ENCODE measurements at regions not wholly inside any gene's neighbourhood (a gene's known extent, or its start where the extent isn't known, plus 50 kb on each side); places are given as distances from the start of the nearest gene placed in this dataset.

DNA sequence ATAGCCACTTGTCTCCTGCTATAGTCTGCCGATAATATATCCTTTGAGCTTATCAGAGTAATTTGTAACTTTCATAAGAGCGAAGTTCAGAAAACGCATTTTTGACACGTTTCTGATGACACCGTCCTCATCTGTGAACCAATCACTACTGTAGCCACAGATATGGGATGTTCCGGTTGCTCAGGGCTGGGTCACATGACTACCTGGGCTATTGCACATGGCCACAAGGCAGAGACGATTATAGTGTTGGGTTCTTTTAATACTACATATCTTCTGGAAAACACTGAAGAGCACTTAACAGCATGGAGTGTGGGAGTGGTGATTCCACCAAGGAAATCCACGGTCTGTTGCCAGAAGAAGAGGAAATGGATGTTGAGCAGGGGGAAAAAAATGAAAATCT lies 115.0 kb upstream of the ADRA1B start:
- no peak for ATAC-seq
- CTCF ChIA-PET: no interaction called here

DNA sequence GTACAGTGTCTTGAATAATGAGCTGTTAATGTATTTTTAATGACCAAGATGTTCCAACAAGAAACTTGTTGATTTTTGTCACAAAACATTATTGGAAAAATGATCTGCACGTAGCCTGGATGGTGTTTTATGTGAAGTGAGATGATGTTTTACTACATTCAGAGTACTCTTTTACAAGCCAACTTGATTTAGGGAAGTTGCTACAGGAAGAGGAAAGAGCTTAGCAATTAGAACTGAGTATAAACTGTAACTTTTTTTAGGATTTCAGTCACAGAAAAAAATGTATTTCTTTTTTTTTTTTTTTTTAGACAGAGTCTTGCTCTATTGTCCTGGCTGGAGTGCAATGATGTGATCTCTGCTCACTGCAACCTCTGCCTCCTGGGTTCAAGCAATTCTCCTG lies 113.6 kb upstream of the ADRA1B start:
- no TSS peak for BruUV-seq (replicated peaks)
- H3K9me3 ChIP-seq (replicated peaks; ENCODE audit: control insufficient read depth, insufficient read depth, low read length): no peaks in the 10 kb centered on the region
- SMC1A ChIA-PET (ENCODE audit: uncharacterized antibody, unreplicated experiment): no interaction called here
- H3K4me1 ChIP-seq (ENCODE audit: control insufficient read depth, insufficient read depth, low read length): no peaks in the 10 kb centered on the region
- CTCF ChIA-PET: no interaction called here
- 0% methylated on average over 1 of the region's 1 CpG for WGBS (ENCODE audit: insufficient coverage, insufficient replicate concordance, low lambda C conversion rate, missing lambda C conversion rate)
- no peaks in the 10 kb centered on the region for H4K20me1 ChIP-seq (ENCODE audit: control insufficient read depth, insufficient read depth)
- DNase-seq (ENCODE audit: low read depth, low spot score) (no peak), ATAC-seq (no peak), FAIRE-seq (no peak)
- no peaks in the 10 kb centered on the region for H3K36me3 ChIP-seq (ENCODE audit: control insufficient read depth in 2 of 2, insufficient read depth in 2 of 2, low read length in 1 of 2)
- H2AFZ ChIP-seq (ENCODE audit: control insufficient read depth, low read depth, low read length): no peak overlapping the region
- POLR2A ChIA-PET: no interaction called here
- H3K27ac ChIP-seq (ENCODE audit: control insufficient read depth, insufficient read depth): no peak overlapping the region
- intact Hi-C loops (cut with micrococcal nuclease; ENCODE audit: unreplicated experiment): no loop called here
- H3K4me2 ChIP-seq (ENCODE audit: control insufficient read depth, insufficient read depth): no peak overlapping the region
- no peak overlapping the region for H3K4me3 ChIP-seq
- in situ Hi-C loops (cut with MboI): no loop called here
- H3K27me3 ChIP-seq (replicated peaks in 1 of 2; ENCODE audit: control insufficient read depth in 2 of 2, insufficient read depth in 2 of 2, low read length in 1 of 2): peaks cover 1 to 4% of the 10 kb centered on the region in 2 experiments; a peak in 1 of 4 replicates
- no peak overlapping the region for H3K9ac ChIP-seq (ENCODE audit: control insufficient read depth, insufficient read depth, low read length)
- RAD21 ChIA-PET (ENCODE audit: unreplicated experiment): no interaction called here
- H3K79me2 ChIP-seq (ENCODE audit: control insufficient read depth, insufficient read depth, low read length): no peaks in the 10 kb centered on the region
- TF ChIP-seq EP300 (IDR thresholded peaks at IDR 0.05; ENCODE audit: borderline replicate concordance in 1 of 2, control insufficient read depth in 1 of 2, low read depth in 2 of 2, low read length in 2 of 2) (no peak), GABPA (IDR thresholded peaks at IDR 0.05; ENCODE audit: low read depth) (no peak), LARP7 (IDR thresholded peaks at IDR 0.05) (no peak), IRF4 (IDR thresholded peaks at IDR 0.05; ENCODE audit: low read depth, low read length) (no peak), NR2C2 (IDR thresholded peaks at IDR 0.05; ENCODE audit: borderline replicate concordance, control insufficient read depth, insufficient read length, low read depth) (no peak), HDAC6 (IDR thresholded peaks at IDR 0.05; ENCODE audit: unreplicated experiment) (no peak)
- TF ChIP-seq, protein P1, sequence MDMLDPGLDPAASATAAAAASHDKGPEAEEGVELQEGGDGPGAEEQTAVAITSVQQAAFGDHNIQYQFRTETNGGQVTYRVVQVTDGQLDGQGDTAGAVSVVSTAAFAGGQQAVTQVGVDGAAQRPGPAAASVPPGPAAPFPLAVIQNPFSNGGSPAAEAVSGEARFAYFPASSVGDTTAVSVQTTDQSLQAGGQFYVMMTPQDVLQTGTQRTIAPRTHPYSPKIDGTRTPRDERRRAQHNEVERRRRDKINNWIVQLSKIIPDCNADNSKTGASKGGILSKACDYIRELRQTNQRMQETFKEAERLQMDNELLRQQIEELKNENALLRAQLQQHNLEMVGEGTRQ (IDR thresholded peaks at IDR 0.05; ENCODE audit: borderline replicate concordance, low read depth, low read length): no peak
- TF ChIP-seq, protein P2, sequence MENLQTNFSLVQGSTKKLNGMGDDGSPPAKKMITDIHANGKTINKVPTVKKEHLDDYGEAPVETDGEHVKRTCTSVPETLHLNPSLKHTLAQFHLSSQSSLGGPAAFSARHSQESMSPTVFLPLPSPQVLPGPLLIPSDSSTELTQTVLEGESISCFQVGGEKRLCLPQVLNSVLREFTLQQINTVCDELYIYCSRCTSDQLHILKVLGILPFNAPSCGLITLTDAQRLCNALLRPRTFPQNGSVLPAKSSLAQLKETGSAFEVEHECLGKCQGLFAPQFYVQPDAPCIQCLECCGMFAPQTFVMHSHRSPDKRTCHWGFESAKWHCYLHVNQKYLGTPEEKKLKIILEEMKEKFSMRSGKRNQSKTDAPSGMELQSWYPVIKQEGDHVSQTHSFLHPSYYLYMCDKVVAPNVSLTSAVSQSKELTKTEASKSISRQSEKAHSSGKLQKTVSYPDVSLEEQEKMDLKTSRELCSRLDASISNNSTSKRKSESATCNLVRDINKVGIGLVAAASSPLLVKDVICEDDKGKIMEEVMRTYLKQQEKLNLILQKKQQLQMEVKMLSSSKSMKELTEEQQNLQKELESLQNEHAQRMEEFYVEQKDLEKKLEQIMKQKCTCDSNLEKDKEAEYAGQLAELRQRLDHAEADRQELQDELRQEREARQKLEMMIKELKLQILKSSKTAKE (IDR thresholded peaks at IDR 0.05; ENCODE audit: low read depth, poor library complexity, severe bottlenecking): no peak
- TF ChIP-seq, protein P3, sequence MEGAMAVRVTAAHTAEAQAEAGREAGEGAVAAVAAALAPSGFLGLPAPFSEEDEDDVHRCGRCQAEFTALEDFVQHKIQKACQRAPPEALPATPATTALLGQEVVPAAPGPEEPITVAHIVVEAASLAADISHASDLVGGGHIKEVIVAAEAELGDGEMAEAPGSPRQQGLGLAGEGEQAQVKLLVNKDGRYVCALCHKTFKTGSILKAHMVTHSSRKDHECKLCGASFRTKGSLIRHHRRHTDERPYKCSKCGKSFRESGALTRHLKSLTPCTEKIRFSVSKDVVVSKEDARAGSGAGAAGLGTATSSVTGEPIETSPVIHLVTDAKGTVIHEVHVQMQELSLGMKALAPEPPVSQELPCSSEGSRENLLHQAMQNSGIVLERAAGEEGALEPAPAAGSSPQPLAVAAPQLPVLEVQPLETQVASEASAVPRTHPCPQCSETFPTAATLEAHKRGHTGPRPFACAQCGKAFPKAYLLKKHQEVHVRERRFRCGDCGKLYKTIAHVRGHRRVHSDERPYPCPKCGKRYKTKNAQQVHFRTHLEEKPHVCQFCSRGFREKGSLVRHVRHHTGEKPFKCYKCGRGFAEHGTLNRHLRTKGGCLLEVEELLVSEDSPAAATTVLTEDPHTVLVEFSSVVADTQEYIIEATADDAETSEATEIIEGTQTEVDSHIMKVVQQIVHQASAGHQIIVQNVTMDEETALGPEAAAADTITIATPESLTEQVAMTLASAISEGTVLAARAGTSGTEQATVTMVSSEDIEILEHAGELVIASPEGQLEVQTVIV (IDR thresholded peaks at IDR 0.05; ENCODE audit: borderline replicate concordance, partially characterized antibody): no peak

More for the DNA sequence above, 115.0 kb upstream of the ADRA1B start:
- no peak overlapping the region for H2AFZ ChIP-seq (ENCODE audit: control insufficient read depth, low read depth, low read length)
- no peak for FAIRE-seq
- ChIA-PET POLR2A (no interaction called here), SMC1A (ENCODE audit: uncharacterized antibody, unreplicated experiment) (no interaction called here), RAD21 (ENCODE audit: unreplicated experiment) (no interaction called here)
- in situ Hi-C loops (cut with MboI) (no loop called here), intact Hi-C loops (cut with micrococcal nuclease; ENCODE audit: unreplicated experiment) (no loop called here)
- no peak overlapping the region for H3K9ac ChIP-seq (ENCODE audit: control insufficient read depth, insufficient read depth, low read length)
- no peak overlapping the region for H3K4me3 ChIP-seq
- H3K27ac ChIP-seq (ENCODE audit: control insufficient read depth, insufficient read depth): no peak overlapping the region
- H3K4me2 ChIP-seq (ENCODE audit: control insufficient read depth, insufficient read depth): no peak overlapping the region
- no peaks in the 10 kb centered on the region for H4K20me1 ChIP-seq (ENCODE audit: control insufficient read depth, insufficient read depth)
- no peaks in the 10 kb centered on the region for H3K36me3 ChIP-seq (ENCODE audit: control insufficient read depth in 2 of 2, insufficient read depth in 2 of 2, low read length in 1 of 2)
- WGBS (ENCODE audit: insufficient coverage, insufficient replicate concordance, low lambda C conversion rate, missing lambda C conversion rate): 46% methylated on average over 8 of the region's 8 CpGs
- peaks cover 1 to 4% of the 10 kb centered on the region in 2 experiments; a peak in 1 of 4 replicates for H3K27me3 ChIP-seq (replicated peaks in 1 of 2; ENCODE audit: control insufficient read depth in 2 of 2, insufficient read depth in 2 of 2, low read length in 1 of 2)
- no peaks in the 10 kb centered on the region for H3K4me1 ChIP-seq (ENCODE audit: control insufficient read depth, insufficient read depth, low read length)
- no peaks in the 10 kb centered on the region for H3K9me3 ChIP-seq (replicated peaks; ENCODE audit: control insufficient read depth, insufficient read depth, low read length)
- TF ChIP-seq, protein P4, sequence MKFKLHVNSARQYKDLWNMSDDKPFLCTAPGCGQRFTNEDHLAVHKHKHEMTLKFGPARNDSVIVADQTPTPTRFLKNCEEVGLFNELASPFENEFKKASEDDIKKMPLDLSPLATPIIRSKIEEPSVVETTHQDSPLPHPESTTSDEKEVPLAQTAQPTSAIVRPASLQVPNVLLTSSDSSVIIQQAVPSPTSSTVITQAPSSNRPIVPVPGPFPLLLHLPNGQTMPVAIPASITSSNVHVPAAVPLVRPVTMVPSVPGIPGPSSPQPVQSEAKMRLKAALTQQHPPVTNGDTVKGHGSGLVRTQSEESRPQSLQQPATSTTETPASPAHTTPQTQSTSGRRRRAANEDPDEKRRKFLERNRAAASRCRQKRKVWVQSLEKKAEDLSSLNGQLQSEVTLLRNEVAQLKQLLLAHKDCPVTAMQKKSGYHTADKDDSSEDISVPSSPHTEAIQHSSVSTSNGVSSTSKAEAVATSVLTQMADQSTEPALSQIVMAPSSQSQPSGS (IDR thresholded peaks at IDR 0.05; ENCODE audit: low read length): no peak
- no TSS peak for BruUV-seq (replicated peaks)
- no peaks in the 10 kb centered on the region for H3K79me2 ChIP-seq (ENCODE audit: control insufficient read depth, insufficient read depth, low read length)
- no peak for DNase-seq (ENCODE audit: low read depth, low spot score)

All from GM12878 (cell line).